Endothelial cell of umbilical vein (primary cell): ENCODE measurements at regions not wholly inside any gene's neighbourhood (a gene's known extent, or its start where the extent isn't known, plus 50 kb on each side); places are given as distances from the start of the nearest gene placed in this dataset.
"Not testable (repeated sequence)": the region's sequence is repeated elsewhere in the genome, so short reads cannot be mapped to it uniquely, and the experiment has no call there.

Source experiments
- EZH2 ChIP-seq: IDR thresholded peaks from 2 replicates; pipeline ENCODE4 v1.6.1; 2012; ENCODE audit warnings: borderline replicate concordance, low read depth, mild to moderate bottlenecking, moderate library complexity, low read length, inconsistent platforms; ENCODE audit not compliant: severe bottlenecking
- FOS ChIP-seq: IDR thresholded peaks from 2 replicates; pipeline ENCODE4 v1.6.1; 2011; ENCODE audit warnings: mild to moderate bottlenecking, low read length, moderate library complexity, borderline replicate concordance; ENCODE audit not compliant: insufficient read depth
- GATA2 ChIP-seq: IDR thresholded peaks from 2 replicates; pipeline ENCODE4 v1.7.0; 2011; ENCODE audit warnings: low read depth, mild to moderate bottlenecking, moderate library complexity, mixed read lengths, low read length; ENCODE audit not compliant: insufficient read length, insufficient read depth
- POLR2A ChIP-seq: IDR thresholded peaks from 2 replicates; pipeline ENCODE4 v1.6.1; 2012; ENCODE audit warnings: low read depth, mild to moderate bottlenecking, control low read depth, low read length
- POLR2AphosphoS5 ChIP-seq: IDR thresholded peaks from 2 replicates; pipeline ENCODE4 v1.6.1; 2012; ENCODE audit warnings: low read depth, mild to moderate bottlenecking, control low read depth, low read length, moderate library complexity; ENCODE audit not compliant: insufficient read depth
- TF ChIP-seq, protein P1 (sequence below), 2 donors: IDR thresholded peaks; 1 replicate in 1 of 2; 2 replicates in 1 of 2; pipeline ENCODE4 v1.5.1; 2011; ENCODE audit warnings: low read length in 2 of 2, mild to moderate bottlenecking in 2 of 2, moderate library complexity in 2 of 2, control low read depth in 1 of 2, inconsistent platforms in 1 of 2, low read depth in 1 of 2; ENCODE audit not compliant: insufficient read depth in 1 of 2; ENCODE audit errors: extremely low read depth in 1 of 2
- TF ChIP-seq, protein P2 (sequence below): IDR thresholded peaks from 2 replicates; pipeline ENCODE4 v1.6.1; 2011; ENCODE audit not compliant: insufficient read depth, insufficient read length

DNA sequence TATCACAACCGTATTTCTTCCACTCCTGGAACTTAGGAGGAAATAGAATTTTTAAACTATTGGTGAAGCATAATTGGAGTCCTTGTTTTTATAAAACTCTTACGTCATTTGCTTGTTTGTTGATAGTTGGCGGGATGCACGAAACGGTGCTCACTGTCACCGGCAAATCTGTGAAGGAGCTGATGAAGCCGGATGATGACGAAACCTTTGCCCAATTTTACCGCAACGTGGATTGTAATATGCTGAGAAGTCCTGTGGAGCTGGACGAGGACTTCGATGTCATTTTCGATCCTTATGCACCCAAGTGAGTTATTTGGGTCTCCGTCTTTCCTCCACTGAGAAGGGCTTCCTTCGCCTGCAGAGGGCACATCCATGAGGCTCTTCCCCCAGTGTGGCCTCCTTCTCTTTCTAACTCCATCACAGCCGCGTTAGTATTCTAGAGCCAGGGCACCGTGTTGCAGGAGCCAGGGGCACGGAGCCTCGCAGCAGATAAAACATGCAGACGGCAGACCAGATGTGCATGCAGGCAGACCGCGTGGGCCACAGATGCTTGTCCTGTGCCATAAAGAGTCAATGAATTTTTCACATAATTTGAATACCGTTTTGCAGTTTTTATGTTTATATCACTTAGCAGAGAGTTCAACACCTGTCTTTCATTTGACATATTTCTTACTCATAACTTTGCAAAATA lies 61.5 kb upstream of the LYZL2 start:
- TF ChIP-seq, protein P1, sequence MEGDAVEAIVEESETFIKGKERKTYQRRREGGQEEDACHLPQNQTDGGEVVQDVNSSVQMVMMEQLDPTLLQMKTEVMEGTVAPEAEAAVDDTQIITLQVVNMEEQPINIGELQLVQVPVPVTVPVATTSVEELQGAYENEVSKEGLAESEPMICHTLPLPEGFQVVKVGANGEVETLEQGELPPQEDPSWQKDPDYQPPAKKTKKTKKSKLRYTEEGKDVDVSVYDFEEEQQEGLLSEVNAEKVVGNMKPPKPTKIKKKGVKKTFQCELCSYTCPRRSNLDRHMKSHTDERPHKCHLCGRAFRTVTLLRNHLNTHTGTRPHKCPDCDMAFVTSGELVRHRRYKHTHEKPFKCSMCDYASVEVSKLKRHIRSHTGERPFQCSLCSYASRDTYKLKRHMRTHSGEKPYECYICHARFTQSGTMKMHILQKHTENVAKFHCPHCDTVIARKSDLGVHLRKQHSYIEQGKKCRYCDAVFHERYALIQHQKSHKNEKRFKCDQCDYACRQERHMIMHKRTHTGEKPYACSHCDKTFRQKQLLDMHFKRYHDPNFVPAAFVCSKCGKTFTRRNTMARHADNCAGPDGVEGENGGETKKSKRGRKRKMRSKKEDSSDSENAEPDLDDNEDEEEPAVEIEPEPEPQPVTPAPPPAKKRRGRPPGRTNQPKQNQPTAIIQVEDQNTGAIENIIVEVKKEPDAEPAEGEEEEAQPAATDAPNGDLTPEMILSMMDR (IDR thresholded peaks at IDR 0.05; ENCODE audit: extremely low read depth in 1 of 2, insufficient read depth in 1 of 2, low read depth in 1 of 2, low read length in 2 of 2), result not testable (repeated sequence)
- not testable (repeated sequence) for TF ChIP-seq POLR2A, GATA2, FOS, EZH2, POLR2AphosphoS5
- TF ChIP-seq, protein P2, sequence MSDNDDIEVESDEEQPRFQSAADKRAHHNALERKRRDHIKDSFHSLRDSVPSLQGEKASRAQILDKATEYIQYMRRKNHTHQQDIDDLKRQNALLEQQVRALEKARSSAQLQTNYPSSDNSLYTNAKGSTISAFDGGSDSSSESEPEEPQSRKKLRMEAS, result not testable (repeated sequence)
